Activated T-helper 17 cell treated with anti-CD3 and anti-CD28 coated beads, Interleukin-2, amount 50 U/mL, for 72 hours (primary cell): ENCODE measurements at regions not wholly inside any gene's neighbourhood (a gene's known extent, or its start where the extent isn't known, plus 50 kb on each side); places are given as distances from the start of the nearest gene placed in this dataset.

Experiments
- ATAC-seq: fragments of 150-1000 bp; cut with Tn5 transposase; replicated peaks from 2 replicates; pipeline ENCODE4 v1.10.0; 2021; ENCODE audit warnings: mild to moderate bottlenecking, moderate library complexity
- H3K27ac Mint-ChIP-seq: one replicate; pipeline ENCODE4 v1.8.0; 2022; ENCODE audit warnings: mixed read lengths
- H3K27me3 Mint-ChIP-seq: one replicate; pipeline ENCODE4 v1.8.0; 2022; ENCODE audit warnings: mixed read lengths
- H3K36me3 Mint-ChIP-seq: one replicate; pipeline ENCODE4 v1.8.0; 2022; ENCODE audit warnings: low read depth, mild to moderate bottlenecking, mixed read lengths
- H3K4me1 Mint-ChIP-seq: one replicate; pipeline ENCODE4 v1.8.0; 2022; ENCODE audit warnings: mixed read lengths
- H3K4me3 Mint-ChIP-seq: one replicate; pipeline ENCODE4 v1.8.0; 2022; ENCODE audit warnings: mild to moderate bottlenecking, mixed read lengths
- H3K9me3 Mint-ChIP-seq: one replicate; pipeline ENCODE4 v1.8.0; 2022; ENCODE audit warnings: mixed read lengths

- no peak overlapping the region for H3K4me3 Mint-ChIP-seq
- ATAC-seq = peak; percentile 55
- H3K36me3 Mint-ChIP-seq = no peaks in the 10 kb centered on the region
- no peak overlapping the region for H3K27ac Mint-ChIP-seq
- no peaks in the 10 kb centered on the region for H3K9me3 Mint-ChIP-seq
- H3K4me1 Mint-ChIP-seq = no peaks in the 10 kb centered on the region
- no peaks in the 10 kb centered on the region for H3K27me3 Mint-ChIP-seq
Measured at GRCh38 chr9:20022410-20022809, 233.6 kb upstream of the SLC24A2 start.

- Mint-ChIP-seq H3K4me3 (no peak overlapping the region), H3K27me3 (no peaks in the 10 kb centered on the region), H3K9me3 (peaks cover 6% of the 10 kb centered on the region), H3K4me1 (peaks cover 22% of the 10 kb centered on the region), H3K36me3 (no peaks in the 10 kb centered on the region), H3K27ac (no peak overlapping the region)
- no peak for ATAC-seq
Measured at GRCh38 chr9:20016611-20017010, 227.8 kb upstream of the SLC24A2 start.

- H3K36me3 Mint-ChIP-seq = no peaks in the 10 kb centered on the region
- H3K9me3 Mint-ChIP-seq = peaks cover 6% of the 10 kb centered on the region
- peak overlapping the region; percentile 19 for H3K4me3 Mint-ChIP-seq
- no peaks in the 10 kb centered on the region for H3K27me3 Mint-ChIP-seq
- ATAC-seq = no peak
- H3K4me1 Mint-ChIP-seq = peaks cover 22% of the 10 kb centered on the region
- peak overlapping the region; percentile 13 for H3K27ac Mint-ChIP-seq
Measured at GRCh38 chr9:20015427-20015931, 226.6 kb upstream of the SLC24A2 start.

- peaks cover 22% of the 10 kb centered on the region for H3K4me1 Mint-ChIP-seq
- peak overlapping the region; percentile 6 for H3K4me3 Mint-ChIP-seq
- H3K9me3 Mint-ChIP-seq = peaks cover 6% of the 10 kb centered on the region
- no peak overlapping the region for H3K27ac Mint-ChIP-seq
- no peaks in the 10 kb centered on the region for H3K36me3 Mint-ChIP-seq
- ATAC-seq = peak; percentile 57
- no peaks in the 10 kb centered on the region for H3K27me3 Mint-ChIP-seq
Measured at GRCh38 chr9:20014168-20014567, 225.3 kb upstream of the SLC24A2 start.

- Mint-ChIP-seq H3K9me3 (peaks cover 6% of the 10 kb centered on the region), H3K27ac (peak overlapping the region; percentile 69), H3K36me3 (no peaks in the 10 kb centered on the region), H3K4me3 (peak overlapping the region; percentile 39), H3K4me1 (peaks cover 22% of the 10 kb centered on the region), H3K27me3 (no peaks in the 10 kb centered on the region)
- ATAC-seq = peak; percentile 86
Measured at GRCh38 chr9:20012232-20012631, 223.4 kb upstream of the SLC24A2 start.

GRCh38 chr9:20009606-20010005 is 220.8 kb upstream of the SLC24A2 start:
- Mint-ChIP-seq H3K27me3 (no peaks in the 10 kb centered on the region), H3K9me3 (peaks cover 4% of the 10 kb centered on the region), H3K4me1 (peaks cover 15% of the 10 kb centered on the region), H3K27ac (no peak overlapping the region), H3K36me3 (no peaks in the 10 kb centered on the region), H3K4me3 (no peak overlapping the region)
- no peak for ATAC-seq

- Mint-ChIP-seq H3K27me3 (no peaks in the 10 kb centered on the region), H3K4me1 (peaks cover 32% of the 10 kb centered on the region), H3K9me3 (peaks cover 5% of the 10 kb centered on the region), H3K4me3 (no peak overlapping the region), H3K36me3 (no peaks in the 10 kb centered on the region), H3K27ac (no peak overlapping the region)
- ATAC-seq = no peak
Measured at GRCh38 chr9:20002011-20002410, 213.2 kb upstream of the SLC24A2 start.

- peaks cover 36% of the 10 kb centered on the region for H3K4me1 Mint-ChIP-seq
- H3K27ac Mint-ChIP-seq = no peak overlapping the region
- H3K27me3 Mint-ChIP-seq = no peaks in the 10 kb centered on the region
- H3K9me3 Mint-ChIP-seq = peaks cover 9% of the 10 kb centered on the region
- no peak overlapping the region for H3K4me3 Mint-ChIP-seq
- no peak for ATAC-seq
- no peaks in the 10 kb centered on the region for H3K36me3 Mint-ChIP-seq
Measured at GRCh38 chr9:20001058-20001457, 212.2 kb upstream of the SLC24A2 start.

GRCh38 chr9:19999491-20000057 is 210.7 kb upstream of the SLC24A2 start:
- no peaks in the 10 kb centered on the region for H3K27me3 Mint-ChIP-seq
- H3K27ac Mint-ChIP-seq = peak overlapping the region; percentile 96
- no peaks in the 10 kb centered on the region for H3K36me3 Mint-ChIP-seq
- H3K4me3 Mint-ChIP-seq = peak overlapping the region; percentile 74
- peak; percentile 93 for ATAC-seq
- peaks cover 13% of the 10 kb centered on the region for H3K9me3 Mint-ChIP-seq
- peaks cover 36% of the 10 kb centered on the region for H3K4me1 Mint-ChIP-seq

- Mint-ChIP-seq H3K9me3 (peaks cover 13% of the 10 kb centered on the region), H3K4me3 (peak overlapping the region; percentile 74), H3K4me1 (peaks cover 36% of the 10 kb centered on the region), H3K27ac (peak overlapping the region; percentile 96), H3K36me3 (no peaks in the 10 kb centered on the region), H3K27me3 (no peaks in the 10 kb centered on the region)
- peak; percentile 52 for ATAC-seq
Measured at GRCh38 chr9:19998823-19999455, 210.1 kb upstream of the SLC24A2 start.

- Mint-ChIP-seq H3K4me3 (peak overlapping the region; percentile 74), H3K27ac (peak overlapping the region; percentile 96), H3K27me3 (no peaks in the 10 kb centered on the region), H3K9me3 (peaks cover 13% of the 10 kb centered on the region), H3K36me3 (no peaks in the 10 kb centered on the region), H3K4me1 (peaks cover 36% of the 10 kb centered on the region)
- ATAC-seq = no peak
Measured at GRCh38 chr9:19998153-19998552, 209.3 kb upstream of the SLC24A2 start.

- Mint-ChIP-seq H3K27me3 (no peaks in the 10 kb centered on the region), H3K4me1 (peaks cover 40% of the 10 kb centered on the region), H3K36me3 (no peaks in the 10 kb centered on the region), H3K9me3 (peaks cover 13% of the 10 kb centered on the region), H3K4me3 (no peak overlapping the region), H3K27ac (peak overlapping the region; percentile 49)
- ATAC-seq = no peak
Measured at GRCh38 chr9:19995619-19996018, 206.8 kb upstream of the SLC24A2 start.

GRCh38 chr9:19994296-19994695 is 205.5 kb upstream of the SLC24A2 start:
- no peak overlapping the region for H3K27ac Mint-ChIP-seq
- H3K4me1 Mint-ChIP-seq = peaks cover 27% of the 10 kb centered on the region

GRCh38 chr9:19992556-19992955 is 203.7 kb upstream of the SLC24A2 start:
- Mint-ChIP-seq H3K4me1 (peaks cover 14% of the 10 kb centered on the region), H3K36me3 (no peaks in the 10 kb centered on the region), H3K9me3 (peaks cover 13% of the 10 kb centered on the region), H3K4me3 (no peak overlapping the region), H3K27me3 (no peaks in the 10 kb centered on the region), H3K27ac (peak overlapping the region; percentile 55)
- peak; percentile 82 for ATAC-seq

More at GRCh38 chr9:19994296-19994695, 205.5 kb upstream of the SLC24A2 start:
- ATAC-seq = no peak
- H3K4me3 Mint-ChIP-seq = no peak overlapping the region
- H3K27me3 Mint-ChIP-seq = no peaks in the 10 kb centered on the region
- H3K36me3 Mint-ChIP-seq = no peaks in the 10 kb centered on the region
- peaks cover 13% of the 10 kb centered on the region for H3K9me3 Mint-ChIP-seq

GRCh38 chr9:19989213-19989612 is 200.4 kb upstream of the SLC24A2 start:
- H3K27me3 Mint-ChIP-seq = no peaks in the 10 kb centered on the region
- H3K4me1 Mint-ChIP-seq = peaks cover 5% of the 10 kb centered on the region
- no peaks in the 10 kb centered on the region for H3K36me3 Mint-ChIP-seq
- H3K9me3 Mint-ChIP-seq = no peaks in the 10 kb centered on the region
- H3K4me3 Mint-ChIP-seq = no peak overlapping the region
- no peak for ATAC-seq
- no peak overlapping the region for H3K27ac Mint-ChIP-seq
